Activated naive CD8-positive, alpha-beta T cell treated with anti-CD3 and anti-CD28 coated beads for 36 hours (primary cell): ENCODE measurements at regions not wholly inside any gene's neighbourhood (a gene's known extent, or its start where the extent isn't known, plus 50 kb on each side); places are given as distances from the start of the nearest gene placed in this dataset.

Source experiments
- DNase-seq: peaks from one replicate; pipeline ENCODE4 v3.0.0; 2021
- H3K27ac Mint-ChIP-seq: one replicate; pipeline ENCODE4 v1.8.0; 2022; ENCODE audit warnings: mild to moderate bottlenecking, moderate library complexity, mixed read lengths
- H3K27me3 Mint-ChIP-seq: one replicate; pipeline ENCODE4 v1.8.0; 2022; ENCODE audit warnings: mild to moderate bottlenecking, mixed read lengths
- H3K36me3 Mint-ChIP-seq: one replicate; pipeline ENCODE4 v1.8.0; 2021; ENCODE audit warnings: mild to moderate bottlenecking, mixed read lengths
- H3K4me1 Mint-ChIP-seq: one replicate; pipeline ENCODE4 v1.8.0; 2021; ENCODE audit warnings: mixed read lengths
- H3K4me3 Mint-ChIP-seq: one replicate; pipeline ENCODE4 v1.8.0; 2022; ENCODE audit warnings: mild to moderate bottlenecking, moderate library complexity, mixed read lengths
- H3K9me3 Mint-ChIP-seq: one replicate; pipeline ENCODE4 v1.8.0; 2022; ENCODE audit warnings: mixed read lengths

- DNase-seq: no peak
- H3K4me3 Mint-ChIP-seq: no peak overlapping the region
- peaks cover 10% of the 10 kb centered on the region for H3K4me1 Mint-ChIP-seq
- no peaks in the 10 kb centered on the region for H3K27me3 Mint-ChIP-seq
- peaks cover 8% of the 10 kb centered on the region for H3K9me3 Mint-ChIP-seq
- no peaks in the 10 kb centered on the region for H3K36me3 Mint-ChIP-seq
- H3K27ac Mint-ChIP-seq: no peak overlapping the region
Observed at GRCh38 chr19:29324291-29324680, 111.3 kb upstream of the UQCRFS1 start.

DNA sequence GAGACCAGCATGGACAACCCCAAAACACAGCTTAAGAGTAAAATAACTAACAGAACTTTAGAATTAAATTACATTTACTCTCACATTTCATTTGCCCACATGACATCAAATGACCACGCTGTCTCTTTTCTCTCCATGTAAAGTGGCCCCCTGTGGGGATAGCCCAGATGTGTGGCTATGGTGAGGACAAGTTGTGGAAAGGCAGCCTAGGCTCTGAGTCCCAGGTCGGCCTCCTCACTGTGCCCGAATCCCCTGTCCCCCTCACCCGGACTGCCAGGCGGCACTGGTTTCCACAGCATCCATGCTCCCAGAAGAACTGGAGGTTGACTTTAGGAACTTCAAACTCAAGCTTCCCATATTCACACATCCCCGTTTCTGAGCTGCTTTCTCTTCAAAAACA lies 111.8 kb upstream of the UQCRFS1 start:
- H3K4me3 Mint-ChIP-seq: no peak overlapping the region
- peaks cover 8% of the 10 kb centered on the region for H3K9me3 Mint-ChIP-seq
- DNase-seq: no peak
- no peak overlapping the region for H3K27ac Mint-ChIP-seq
- peaks cover 10% of the 10 kb centered on the region for H3K4me1 Mint-ChIP-seq
- H3K36me3 Mint-ChIP-seq: no peaks in the 10 kb centered on the region
- no peaks in the 10 kb centered on the region for H3K27me3 Mint-ChIP-seq

GRCh38 chr19:29325241-29325975 lies 112.5 kb upstream of the UQCRFS1 start:
- DNase-seq: no peak
- no peaks in the 10 kb centered on the region for H3K27me3 Mint-ChIP-seq
- no peak overlapping the region for H3K4me3 Mint-ChIP-seq
- peaks cover 8% of the 10 kb centered on the region for H3K9me3 Mint-ChIP-seq
- H3K27ac Mint-ChIP-seq: no peak overlapping the region
- peaks cover 10% of the 10 kb centered on the region for H3K4me1 Mint-ChIP-seq
- H3K36me3 Mint-ChIP-seq: no peaks in the 10 kb centered on the region

DNA sequence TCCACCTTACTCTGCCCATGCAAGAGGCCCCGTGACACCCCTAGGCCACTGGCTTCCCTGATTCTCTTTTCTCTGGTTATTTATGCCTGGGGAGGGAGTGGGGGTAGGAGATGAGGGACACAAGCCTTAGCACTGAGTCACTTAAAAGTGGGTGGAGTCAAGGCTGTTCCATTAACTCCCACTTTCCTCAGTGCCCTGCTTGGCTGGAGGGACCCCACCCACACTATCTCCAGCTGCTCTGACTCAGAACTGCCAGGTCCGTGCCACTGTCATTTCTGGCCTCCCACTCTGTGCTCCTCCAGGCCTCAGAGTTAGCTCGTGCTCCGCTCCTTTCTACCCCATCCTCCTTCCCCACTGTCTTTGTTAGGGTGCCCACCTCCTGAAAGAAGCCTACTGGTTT lies 113.4 kb upstream of the UQCRFS1 start:
- Mint-ChIP-seq H3K27ac (no peak overlapping the region), H3K4me1 (peaks cover 10% of the 10 kb centered on the region), H3K9me3 (peaks cover 8% of the 10 kb centered on the region), H3K4me3 (no peak overlapping the region), H3K36me3 (no peaks in the 10 kb centered on the region), H3K27me3 (no peaks in the 10 kb centered on the region)
- no peak for DNase-seq

DNA sequence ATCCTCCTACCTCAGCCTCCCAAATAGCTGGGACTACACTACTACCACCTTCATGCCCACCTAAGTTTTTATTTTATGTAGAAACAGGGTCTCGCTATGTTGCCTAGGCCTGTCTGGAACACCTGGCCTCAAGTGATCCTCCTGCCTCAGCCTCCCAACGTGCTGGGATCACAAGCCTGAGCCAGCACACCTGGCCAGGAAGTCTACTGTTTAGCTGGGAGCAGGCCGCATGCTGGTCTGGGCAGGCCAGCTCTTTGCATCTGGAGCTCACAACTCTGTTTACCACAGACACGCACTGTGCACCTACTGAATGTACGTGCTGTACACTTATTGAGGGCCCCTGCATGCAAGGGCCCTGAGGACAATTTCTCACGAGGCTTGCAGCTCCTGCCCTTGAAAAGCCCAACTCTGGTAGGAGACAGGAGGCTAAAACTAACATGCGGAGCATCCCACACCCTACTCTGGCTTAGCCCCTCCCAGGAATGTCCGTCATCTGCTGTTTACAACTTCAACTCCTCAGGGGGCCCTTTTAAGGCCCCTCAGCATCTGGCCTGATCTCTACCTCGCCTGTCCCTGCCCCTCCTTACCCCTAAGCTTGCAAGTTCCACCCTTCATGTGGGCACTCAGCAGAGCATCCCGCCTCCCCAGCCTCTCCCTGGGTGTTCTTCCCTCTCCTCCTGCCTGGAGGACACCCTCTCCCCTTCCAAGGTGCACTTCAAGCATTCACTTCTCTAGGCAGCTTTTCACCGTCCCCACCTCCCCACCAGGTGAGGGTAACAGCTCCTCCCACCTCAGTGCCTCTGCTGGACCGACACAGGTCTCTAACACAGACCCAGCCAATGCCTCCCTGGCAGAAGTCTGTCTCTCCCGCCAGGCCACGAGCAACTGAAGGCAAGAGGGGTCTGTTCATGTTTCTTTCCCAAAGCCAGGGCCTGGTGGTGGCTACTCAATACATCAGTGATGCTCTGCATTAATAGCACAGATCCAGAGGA lies 114.2 kb upstream of the UQCRFS1 start:
- Mint-ChIP-seq H3K4me3 (no peak overlapping the region), H3K4me1 (peaks cover 10% of the 10 kb centered on the region), H3K27ac (no peak overlapping the region), H3K36me3 (no peaks in the 10 kb centered on the region), H3K9me3 (peaks cover 8% of the 10 kb centered on the region), H3K27me3 (no peaks in the 10 kb centered on the region)
- no peak for DNase-seq

DNA sequence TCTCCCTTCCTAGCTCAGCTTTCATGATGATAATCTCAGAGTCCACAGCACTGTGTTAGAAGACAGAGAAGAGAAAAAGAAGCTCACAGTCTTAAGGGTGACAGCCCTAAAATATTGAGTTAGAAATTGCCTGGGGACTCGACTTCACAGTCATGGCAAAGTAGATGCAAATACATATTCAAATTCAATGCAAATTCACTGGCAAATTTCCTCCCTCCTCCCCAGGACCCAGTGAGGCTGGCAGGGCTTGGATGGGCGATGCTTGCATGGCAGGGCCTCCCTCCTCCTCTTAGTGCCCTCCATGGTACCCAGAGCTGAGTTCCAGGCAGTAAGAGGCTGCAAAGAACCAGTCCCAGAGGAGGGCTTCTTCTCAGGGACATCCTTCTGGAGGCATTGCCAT lies 115.6 kb upstream of the UQCRFS1 start:
- H3K36me3 Mint-ChIP-seq: no peaks in the 10 kb centered on the region
- H3K27me3 Mint-ChIP-seq: no peaks in the 10 kb centered on the region
- H3K4me3 Mint-ChIP-seq: no peak overlapping the region
- no peak for DNase-seq
- peaks cover 10% of the 10 kb centered on the region for H3K4me1 Mint-ChIP-seq
- peaks cover 8% of the 10 kb centered on the region for H3K9me3 Mint-ChIP-seq
- H3K27ac Mint-ChIP-seq: no peak overlapping the region

- H3K4me1 Mint-ChIP-seq: peaks cover 10% of the 10 kb centered on the region
- peaks cover 8% of the 10 kb centered on the region for H3K9me3 Mint-ChIP-seq
- no peaks in the 10 kb centered on the region for H3K27me3 Mint-ChIP-seq
- no peak overlapping the region for H3K27ac Mint-ChIP-seq
- H3K4me3 Mint-ChIP-seq: no peak overlapping the region
- H3K36me3 Mint-ChIP-seq: no peaks in the 10 kb centered on the region
- DNase-seq: no peak
Observed at GRCh38 chr19:29329460-29330134, 116.6 kb upstream of the UQCRFS1 start.

DNA sequence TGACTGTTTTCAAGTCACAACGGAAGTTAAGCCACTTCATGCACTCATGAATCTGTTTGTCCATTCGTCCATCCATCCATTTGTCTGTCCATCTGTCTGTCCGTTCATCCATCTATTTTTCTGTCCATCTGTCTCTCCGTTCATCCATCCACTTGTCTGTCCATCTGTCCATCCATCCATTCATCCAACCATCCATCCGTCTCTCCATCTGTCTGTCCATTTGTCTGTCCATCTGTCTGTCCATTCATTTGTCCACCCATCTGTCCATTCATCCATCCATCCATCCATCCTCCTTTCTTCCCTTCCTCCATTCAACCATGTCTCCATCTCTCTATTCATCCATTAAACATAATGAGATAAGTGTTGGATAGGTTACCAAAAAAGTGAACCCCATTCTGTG lies 123.5 kb upstream of the UQCRFS1 start:
- Mint-ChIP-seq H3K36me3 (no peaks in the 10 kb centered on the region), H3K4me1 (no peaks in the 10 kb centered on the region), H3K4me3 (no peak overlapping the region), H3K27ac (no peak overlapping the region), H3K27me3 (peaks cover 4% of the 10 kb centered on the region), H3K9me3 (no peaks in the 10 kb centered on the region)
- DNase-seq: no peak

GRCh38 chr19:29337029-29337428 lies 124.1 kb upstream of the UQCRFS1 start:
- H3K4me3 Mint-ChIP-seq: no peak overlapping the region
- no peaks in the 10 kb centered on the region for H3K36me3 Mint-ChIP-seq
- peaks cover 4% of the 10 kb centered on the region for H3K27me3 Mint-ChIP-seq
- H3K27ac Mint-ChIP-seq: no peak overlapping the region
- H3K4me1 Mint-ChIP-seq: no peaks in the 10 kb centered on the region
- no peaks in the 10 kb centered on the region for H3K9me3 Mint-ChIP-seq
- DNase-seq: no peak

- Mint-ChIP-seq H3K4me1 (no peaks in the 10 kb centered on the region), H3K27me3 (peaks cover 4% of the 10 kb centered on the region), H3K9me3 (peaks cover 11% of the 10 kb centered on the region), H3K4me3 (no peak overlapping the region), H3K27ac (no peak overlapping the region), H3K36me3 (no peaks in the 10 kb centered on the region)
- no peak for DNase-seq
Observed at GRCh38 chr19:29338480-29338879, 125.5 kb upstream of the UQCRFS1 start.

- Mint-ChIP-seq H3K4me3 (no peak overlapping the region), H3K9me3 (peaks cover 31% of the 10 kb centered on the region)
Observed at GRCh38 chr19:29342721-29343120, 129.8 kb upstream of the UQCRFS1 start.

DNA sequence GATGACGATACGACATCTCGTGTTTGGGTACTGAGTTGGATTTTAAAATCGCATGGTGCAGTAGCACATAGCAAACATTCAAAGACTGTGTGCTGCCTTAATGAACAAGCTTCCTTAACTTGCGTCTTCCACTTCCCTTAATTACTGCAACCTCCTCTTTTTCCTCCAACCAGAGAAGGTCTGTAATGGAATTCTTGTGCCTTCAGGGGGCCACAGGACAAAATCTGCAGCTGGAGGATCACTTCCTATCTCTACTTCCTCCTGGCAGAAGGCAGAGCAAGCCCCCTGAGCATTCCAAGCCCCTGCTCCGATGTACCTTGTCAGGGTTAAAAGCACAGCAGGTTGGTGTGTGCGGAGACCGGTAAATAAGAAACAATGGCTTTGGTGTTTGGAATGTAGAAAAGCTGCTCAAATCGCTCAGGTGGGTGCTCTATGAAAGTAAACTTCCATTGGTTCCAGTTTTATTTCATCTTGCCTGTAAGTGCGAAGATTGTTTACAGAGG lies 151.3 kb upstream of the UQCRFS1 start:
- Mint-ChIP-seq H3K9me3 (peaks cover 10% of the 10 kb centered on the region), H3K4me3 (no peak overlapping the region), H3K36me3 (no peaks in the 10 kb centered on the region), H3K27me3 (peaks cover 61% of the 10 kb centered on the region), H3K4me1 (no peaks in the 10 kb centered on the region), H3K27ac (no peak overlapping the region)
- DNase-seq: no peak

More at GRCh38 chr19:29342721-29343120, 129.8 kb upstream of the UQCRFS1 start:
- no peaks in the 10 kb centered on the region for H3K4me1 Mint-ChIP-seq
- no peaks in the 10 kb centered on the region for H3K27me3 Mint-ChIP-seq
- no peak overlapping the region for H3K27ac Mint-ChIP-seq
- H3K36me3 Mint-ChIP-seq: no peaks in the 10 kb centered on the region
- no peak for DNase-seq

- H3K4me3 Mint-ChIP-seq: no peak overlapping the region
- no peaks in the 10 kb centered on the region for H3K4me1 Mint-ChIP-seq
- DNase-seq: no peak
- H3K36me3 Mint-ChIP-seq: no peaks in the 10 kb centered on the region
- H3K27me3 Mint-ChIP-seq: peaks cover 65% of the 10 kb centered on the region
- H3K9me3 Mint-ChIP-seq: peaks cover 10% of the 10 kb centered on the region
- no peak overlapping the region for H3K27ac Mint-ChIP-seq
Observed at GRCh38 chr19:29364999-29365398, 152.0 kb upstream of the UQCRFS1 start.

DNA sequence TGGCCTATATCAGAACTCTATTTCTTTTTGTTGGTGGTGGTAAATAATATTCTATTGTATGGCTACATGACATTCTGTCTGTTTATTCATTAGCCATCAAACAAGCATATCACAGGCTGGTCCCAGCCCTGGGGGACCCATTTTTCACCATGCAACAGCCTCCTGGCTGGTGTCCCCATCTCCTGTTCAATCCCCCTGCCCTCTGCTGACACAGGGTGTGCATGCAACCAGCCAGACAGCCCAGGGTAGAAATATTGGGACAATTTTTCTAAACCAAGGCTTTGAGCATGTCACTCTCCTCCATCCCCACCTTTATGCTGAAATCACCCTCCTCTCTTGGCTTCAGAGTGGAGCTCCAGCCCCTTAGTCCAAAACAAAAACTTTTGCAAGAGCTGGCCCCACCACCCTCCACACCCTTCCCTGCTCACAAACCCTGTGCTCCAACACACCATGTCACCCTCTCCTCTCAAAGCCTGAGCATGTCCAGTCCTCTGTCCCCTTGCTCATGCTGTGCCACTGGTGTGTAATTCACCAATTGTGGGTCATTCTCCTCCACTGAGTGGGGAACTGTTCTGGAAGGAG lies 153.0 kb upstream of the UQCRFS1 start:
- Mint-ChIP-seq H3K27ac (no peak overlapping the region), H3K27me3 (peaks cover 61% of the 10 kb centered on the region), H3K4me1 (no peaks in the 10 kb centered on the region), H3K9me3 (peaks cover 5% of the 10 kb centered on the region), H3K4me3 (no peak overlapping the region), H3K36me3 (no peaks in the 10 kb centered on the region)
- DNase-seq: no peak

DNA sequence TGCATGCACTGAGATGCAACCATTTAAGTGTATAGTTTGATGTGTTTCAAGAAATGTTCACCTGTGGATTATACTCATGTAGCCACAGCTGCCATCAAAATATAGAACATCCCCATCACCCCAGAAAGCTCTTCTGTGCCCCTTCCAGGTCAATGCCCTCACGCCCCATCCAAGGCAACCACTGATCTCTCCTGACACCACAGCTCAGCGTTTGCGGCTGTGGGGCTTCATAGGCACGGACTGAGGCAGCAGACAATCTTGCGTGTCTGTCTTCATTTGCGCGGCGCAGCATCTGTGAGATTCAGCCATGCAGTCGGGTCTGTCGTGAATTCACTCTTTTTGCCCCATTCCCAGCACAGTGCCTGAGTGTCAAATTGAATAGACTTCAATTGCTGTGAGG lies 153.8 kb upstream of the UQCRFS1 start:
- Mint-ChIP-seq H3K36me3 (no peaks in the 10 kb centered on the region), H3K9me3 (peaks cover 4% of the 10 kb centered on the region), H3K4me3 (no peak overlapping the region), H3K27me3 (peaks cover 61% of the 10 kb centered on the region), H3K27ac (no peak overlapping the region), H3K4me1 (no peaks in the 10 kb centered on the region)
- no peak for DNase-seq
